Smooth muscle cell (in vitro differentiated cells): ENCODE measurements at regions not wholly inside any gene's neighbourhood (a gene's known extent, or its start where the extent isn't known, plus 50 kb on each side); places are given as distances from the start of the nearest gene placed in this dataset.

Experiments
- DNase-seq: peaks from one replicate; lab custom pipeline; 2025; ENCODE audit not compliant: unreplicated experiment; lab: John Stamatoyannopoulos, UW
- H2AFZ ChIP-seq: fragments of 200-600 bp; sonication (generic); 2 replicates; pipeline ENCODE4 v1.6.0; 2016; ENCODE audit warnings: antibody characterized with exemption, low read depth, mild to moderate bottlenecking
- H3F3A ChIP-seq: fragments of 200-600 bp; sonication (generic); 2 replicates; pipeline ENCODE4 v1.6.0; 2017; ENCODE audit warnings: antibody characterized with exemption, low read depth
- H3K27ac ChIP-seq: fragments of 200-600 bp; sonication (generic); 2 replicates; pipeline ENCODE4 v1.5.1; 2016; ENCODE audit warnings: low read depth, mild to moderate bottlenecking
- H3K27me3 ChIP-seq: fragments of 200-600 bp; sonication (generic); 2 replicates; pipeline ENCODE4 v1.6.1; 2016; ENCODE audit warnings: low read depth, mild to moderate bottlenecking
- H3K36me3 ChIP-seq: fragments of 200-600 bp; sonication (generic); 2 replicates; pipeline ENCODE4 v1.5.1; 2016; ENCODE audit warnings: low read depth
- H3K4me1 ChIP-seq: fragments of 200-600 bp; sonication (generic); 2 replicates; pipeline ENCODE4 v1.5.1; 2016; ENCODE audit warnings: low read depth
- H3K4me2 ChIP-seq: fragments of 200-600 bp; sonication (generic); 2 replicates; pipeline ENCODE4 v1.6.0; 2016; ENCODE audit warnings: mild to moderate bottlenecking
- H3K4me3 ChIP-seq: fragments of 200-600 bp; sonication (generic); 2 replicates; pipeline ENCODE4 v1.5.1; 2016; ENCODE audit warnings: mild to moderate bottlenecking
- H3K79me2 ChIP-seq: fragments of 200-600 bp; sonication (generic); 2 replicates; pipeline ENCODE4 v1.6.0; 2016; ENCODE audit warnings: low read depth, mild to moderate bottlenecking
- H3K9ac ChIP-seq: fragments of 200-600 bp; sonication (generic); 2 replicates; pipeline ENCODE4 v1.6.0; 2016; ENCODE audit warnings: low read depth
- H3K9me3 ChIP-seq: fragments of 200-600 bp; sonication (generic); replicated peaks from 2 replicates; pipeline ENCODE4 v1.5.1; 2016; ENCODE audit warnings: low read depth
- H4K20me1 ChIP-seq: fragments of 200-600 bp; sonication (generic); 2 replicates; pipeline ENCODE4 v1.6.0; 2016; ENCODE audit warnings: low read depth
- CTCF ChIP-seq: fragments of 200-600 bp; sonication (generic); IDR thresholded peaks from 2 replicates; pipeline ENCODE4 v1.5.1; 2017; ENCODE audit warnings: borderline replicate concordance, mild to moderate bottlenecking, antibody characterized with exemption; ENCODE audit not compliant: insufficient read depth, poor library complexity, severe bottlenecking
- WGBS: methylation state at CpG from one replicate; pipeline ENCODE4 v1.1.7; 2016; ENCODE audit warnings: low lambda C conversion rate; 5-methylcytosine and 5-hydroxymethylcytosine counted together

- Histone ChIP-seq H3K4me3 (no peak overlapping the region), H3K27me3 (no peaks in the 10 kb centered on the region), H3K9ac (no peak overlapping the region), H2AFZ (peak overlapping the region; percentile 12), H4K20me1 (no peaks in the 10 kb centered on the region), H3K27ac (no peak overlapping the region), H3K79me2 (no peaks in the 10 kb centered on the region), H3K4me1 (no peaks in the 10 kb centered on the region), H3K4me2 (no peak overlapping the region), H3K9me3 (no peaks in the 10 kb centered on the region), H3K36me3 (no peaks in the 10 kb centered on the region), H3F3A (peaks cover 8% of the 10 kb centered on the region)
- TF ChIP-seq CTCF, result no peak
- DNase-seq, result no peak
- WGBS, result 72% methylated on average over 2 of the region's 2 CpGs
Measured at GRCh38 chr12:75589801-75590200, 78.4 kb upstream of the KRR1 start.

- no peak for TF ChIP-seq CTCF
- no peak overlapping the region for H3K4me2 ChIP-seq
Measured at GRCh38 chr12:75587340-75588106, 76.1 kb upstream of the KRR1 start.

GRCh38 chr12:75585330-75585729, 73.9 kb upstream of the KRR1 start:
- peak overlapping the region; percentile 78 for H3K4me2 ChIP-seq
- H3K36me3 ChIP-seq, result no peaks in the 10 kb centered on the region
- H3F3A ChIP-seq, result peaks cover 8% of the 10 kb centered on the region
- no peaks in the 10 kb centered on the region for H3K9me3 ChIP-seq
- H3K79me2 ChIP-seq, result no peaks in the 10 kb centered on the region
- no peak for TF ChIP-seq CTCF
- H3K4me3 ChIP-seq, result no peak overlapping the region
- H3K4me1 ChIP-seq, result no peaks in the 10 kb centered on the region
- H2AFZ ChIP-seq, result peak overlapping the region; percentile 56
- DNase-seq, result no peak
- peak overlapping the region; percentile 69 for H3K27ac ChIP-seq
- H3K9ac ChIP-seq, result no peak overlapping the region
- 26% methylated on average over 4 of the region's 4 CpGs for WGBS
- H4K20me1 ChIP-seq, result no peaks in the 10 kb centered on the region
- no peaks in the 10 kb centered on the region for H3K27me3 ChIP-seq

More at GRCh38 chr12:75587340-75588106, 76.1 kb upstream of the KRR1 start:
- H3K27me3 ChIP-seq, result no peaks in the 10 kb centered on the region
- WGBS, result 77% methylated on average over 4 of the region's 4 CpGs
- peak overlapping the region; percentile 10 for H2AFZ ChIP-seq
- H3F3A ChIP-seq, result peaks cover 8% of the 10 kb centered on the region
- no peaks in the 10 kb centered on the region for H3K36me3 ChIP-seq
- H3K9me3 ChIP-seq, result no peaks in the 10 kb centered on the region
- peak overlapping the region; percentile 2 for H3K27ac ChIP-seq
- H3K4me3 ChIP-seq, result no peak overlapping the region
- no peaks in the 10 kb centered on the region for H4K20me1 ChIP-seq
- no peaks in the 10 kb centered on the region for H3K79me2 ChIP-seq
- H3K9ac ChIP-seq, result no peak overlapping the region
- DNase-seq, result no peak
- no peaks in the 10 kb centered on the region for H3K4me1 ChIP-seq

- TF ChIP-seq CTCF, result no peak
- WGBS, result 91% methylated on average over 3 of the region's 3 CpGs
- H3K36me3 ChIP-seq, result no peaks in the 10 kb centered on the region
- no peak overlapping the region for H3K4me2 ChIP-seq
- no peaks in the 10 kb centered on the region for H4K20me1 ChIP-seq
- H3K9ac ChIP-seq, result no peak overlapping the region
- H3K4me3 ChIP-seq, result no peak overlapping the region
- no peak overlapping the region for H3K27ac ChIP-seq
- H3F3A ChIP-seq, result peaks cover 8% of the 10 kb centered on the region
- no peaks in the 10 kb centered on the region for H3K27me3 ChIP-seq
- H3K79me2 ChIP-seq, result no peaks in the 10 kb centered on the region
- H3K9me3 ChIP-seq, result no peaks in the 10 kb centered on the region
- no peak overlapping the region for H2AFZ ChIP-seq
- DNase-seq, result no peak
- H3K4me1 ChIP-seq, result no peaks in the 10 kb centered on the region
Measured at GRCh38 chr12:75583355-75583754, 71.9 kb upstream of the KRR1 start.
